PC-9 (cell line): ENCODE measurements at regions not wholly inside any gene's neighbourhood (a gene's known extent, or its start where the extent isn't known, plus 50 kb on each side); places are given as distances from the start of the nearest gene placed in this dataset.

Source experiments
- BruUV-seq: library from RNA; stranded (reverse); fragments of 400-500 nt; replicated peaks from 2 replicates; lab custom pipeline; 2021; lab: Mats Ljungman, UMichigan
- CTCF ChIA-PET: fragments of 300-600 bp; sonication (Branson Sonifier 250); formaldehyde crosslinking; loops from one replicate; lab custom pipeline; 2022; ENCODE audit warnings: antibody characterized with exemption; lab: Charles Lee
- POLR2A ChIA-PET: fragments of 300-600 bp; sonication (Branson Sonifier 250); formaldehyde crosslinking; loops from one replicate; lab custom pipeline; 2022; ENCODE audit warnings: antibody characterized with exemption; ENCODE audit not compliant: unreplicated experiment; lab: Charles Lee
- DNase-seq, 2 experiments: peaks; one replicate each; pipeline versions ENCODE4 v3.0.0 to v3.0.0-alpha.2; 2015 to 2022; ENCODE audit warnings: mixed read lengths in 1 of 2
- H2AFZ ChIP-seq: fragments of 200-600 bp; sonication (generic); 2 replicates; pipeline ENCODE4 v1.8.1; 2017; ENCODE audit warnings: antibody characterized with exemption
- H3F3A ChIP-seq: fragments of 200-600 bp; sonication (generic); 2 replicates; pipeline ENCODE4 v1.8.1; 2017; ENCODE audit warnings: antibody characterized with exemption, mild to moderate bottlenecking, low read depth; ENCODE audit not compliant: insufficient read depth
- H3K27ac ChIP-seq: fragments of 200-600 bp; sonication (generic); 2 replicates; pipeline ENCODE4 v1.6.1; 2016; ENCODE audit warnings: mixed run types
- H3K27me3 ChIP-seq: fragments of 200-600 bp; sonication (generic); 2 replicates; pipeline ENCODE4 v1.6.1; 2016; ENCODE audit warnings: low read depth, mixed run types; ENCODE audit not compliant: insufficient read depth
- H3K36me3 ChIP-seq: fragments of 200-600 bp; sonication (generic); 2 replicates; pipeline ENCODE4 v1.6.1; 2016; ENCODE audit warnings: low read depth, mixed run types
- H3K4me1 ChIP-seq: fragments of 200-600 bp; sonication (generic); replicated peaks from 2 replicates; pipeline ENCODE4 v1.6.1; 2016; ENCODE audit warnings: mixed run types; ENCODE audit not compliant: insufficient read depth
- H3K4me2 ChIP-seq: fragments of 200-600 bp; sonication (generic); 2 replicates; pipeline ENCODE4 v1.6.1; 2017; ENCODE audit warnings: mixed run types
- H3K4me3 ChIP-seq: fragments of 200-600 bp; sonication (generic); 2 replicates; pipeline ENCODE4 v1.6.1; 2016; ENCODE audit warnings: mixed run types
- H3K79me2 ChIP-seq: fragments of 200-600 bp; sonication (generic); 2 replicates; pipeline ENCODE4 v1.6.1; 2017; ENCODE audit warnings: low read depth, mixed run types
- H3K9me2 ChIP-seq: fragments of 200-600 bp; sonication (generic); 2 replicates; pipeline ENCODE4 v1.8.1; 2017; ENCODE audit warnings: mild to moderate bottlenecking; ENCODE audit not compliant: insufficient read depth
- H3K9me3 ChIP-seq: fragments of 200-600 bp; sonication (generic); 2 replicates; pipeline ENCODE4 v1.8.1; 2016; ENCODE audit warnings: low read depth; ENCODE audit not compliant: insufficient read depth
- H4K20me1 ChIP-seq: fragments of 200-600 bp; sonication (generic); 2 replicates; pipeline ENCODE4 v1.8.1; 2017; ENCODE audit not compliant: insufficient read depth
- CTCF ChIP-seq: fragments of 200-600 bp; sonication (generic); conservative IDR thresholded peaks from 2 replicates; pipeline ENCODE4 v1.6.1; 2017; ENCODE audit warnings: mixed run types, antibody characterized with exemption, mild to moderate bottlenecking, moderate library complexity
- EZH2 ChIP-seq: fragments of 200-600 bp; sonication (generic); IDR thresholded peaks from 2 replicates; pipeline ENCODE4 v1.8.0; 2017; ENCODE audit warnings: antibody characterized with exemption, low read depth
- intact Hi-C: fragments of 100-400 bp; cut with micrococcal nuclease; formaldehyde crosslinking; loops from one replicate; pipeline ENCODE4 v1.10.0; 2022; ENCODE audit not compliant: unreplicated experiment

- Histone ChIP-seq H3K9me2 (no peaks in the 10 kb centered on the region), H3K4me3 (no peak overlapping the region), H3K9me3 (no peaks in the 10 kb centered on the region), H3K27me3 (no peaks in the 10 kb centered on the region), H3F3A (no peaks in the 10 kb centered on the region), H3K79me2 (no peaks in the 10 kb centered on the region), H3K4me2 (no peak overlapping the region), H3K4me1 (no peaks in the 10 kb centered on the region), H3K36me3 (no peaks in the 10 kb centered on the region), H4K20me1 (no peaks in the 10 kb centered on the region), H2AFZ (no peak overlapping the region), H3K27ac (no peak overlapping the region)
- intact Hi-C loops = loop anchor here (5.0 kb wide), 1 partner anchor 689 kb away; no protein-coding TSS in a partner anchor
- no TSS peak for BruUV-seq
- ChIA-PET CTCF (interaction anchor here (0.5 to 0.6 kb wide), 3 partner anchors 18 to 1854 kb away, joined by 3 to 7 read pairs (median 3); no protein-coding TSS in a partner anchor), POLR2A (no interaction called here)
- TF ChIP-seq CTCF (no peak), EZH2 (no peak)
- DNase-seq = no peak
These were observed 579.4 kb upstream of the ZFP42 start for GRCh38 chr4:187416216-187416615.

- intact Hi-C loops = loop anchor here (5.0 kb wide), 1 partner anchor 690 kb away; no protein-coding TSS in a partner anchor
- Histone ChIP-seq H3K4me3 (no peak overlapping the region), H3F3A (no peaks in the 10 kb centered on the region), H3K27me3 (no peaks in the 10 kb centered on the region), H3K36me3 (no peaks in the 10 kb centered on the region), H3K4me1 (no peaks in the 10 kb centered on the region), H3K9me2 (no peaks in the 10 kb centered on the region), H3K27ac (no peak overlapping the region), H3K79me2 (no peaks in the 10 kb centered on the region), H2AFZ (no peak overlapping the region), H4K20me1 (no peaks in the 10 kb centered on the region), H3K4me2 (no peak overlapping the region), H3K9me3 (no peaks in the 10 kb centered on the region)
- TF ChIP-seq CTCF (no peak), EZH2 (no peak)
- CTCF ChIA-PET = no interaction called here
- peak in 1 of 2 experiments; percentile 37 for DNase-seq
- BruUV-seq = no TSS peak
- POLR2A ChIA-PET = no interaction called here
These were observed 577.9 kb upstream of the ZFP42 start for GRCh38 chr4:187417721-187418120.

- Histone ChIP-seq H3K4me1 (no peaks in the 10 kb centered on the region), H3K79me2 (no peaks in the 10 kb centered on the region), H3K4me2 (no peak overlapping the region), H3K27me3 (no peaks in the 10 kb centered on the region), H4K20me1 (no peaks in the 10 kb centered on the region), H3K27ac (no peak overlapping the region), H3K4me3 (no peak overlapping the region), H2AFZ (no peak overlapping the region), H3K9me2 (no peaks in the 10 kb centered on the region), H3K36me3 (no peaks in the 10 kb centered on the region), H3K9me3 (no peaks in the 10 kb centered on the region), H3F3A (no peaks in the 10 kb centered on the region)
- ChIA-PET CTCF (interaction anchor here (0.6 kb wide), 1 partner anchor 781 kb away, joined by 5 read pairs; no protein-coding TSS in a partner anchor), POLR2A (no interaction called here)
- BruUV-seq = no TSS peak
- intact Hi-C loops = no loop called here
- TF ChIP-seq CTCF = no peak
- no peak for TF ChIP-seq EZH2
- DNase-seq = no peak
These were observed 572.9 kb upstream of the ZFP42 start for GRCh38 chr4:187422655-187423054.
